ENCODE measurements at regions not wholly inside any gene's neighbourhood (a gene's known extent, or its start where the extent isn't known, plus 50 kb on each side); places are given as distances from the start of the nearest gene placed in this dataset.

- Histone ChIP-seq H3K9ac (ENCODE audit: low read depth in 1 of 2, low read length in 2 of 2) (no peak overlapping the region), H3K4me1 (ENCODE audit: control insufficient read depth in 4 of 4, insufficient read depth in 4 of 4, low read length in 3 of 4) (no peaks in the 10 kb centered on the region), H3K9me3 (ENCODE audit: control insufficient read depth in 4 of 4, low read length in 3 of 4) (no peaks in the 10 kb centered on the region), H3K27ac (ENCODE audit: low read depth in 1 of 2, low read length in 2 of 2) (no peak overlapping the region), H3K36me3 (ENCODE audit: control insufficient read depth in 4 of 4, insufficient read depth in 3 of 4, low read depth in 1 of 4, low read length in 3 of 4) (no peaks in the 10 kb centered on the region), H3K27me3 (ENCODE audit: control insufficient read depth in 4 of 4, insufficient read depth in 4 of 4, low read length in 3 of 4) (no peaks in the 10 kb centered on the region), H3K4me3 (ENCODE audit: low read depth in 1 of 3, low read length in 3 of 3) (no peak overlapping the region)
- WGBS, result 73% methylated on average over 2 of the region's 2 CpGs
- TF ChIP-seq HNF4A (conservative IDR thresholded peaks at IDR 0.05) (no peak), HNF4G (IDR thresholded peaks at IDR 0.05) (no peak), CTCF (IDR thresholded peaks at IDR 0.05; ENCODE audit: low read depth, low read length, missing input control) (no peak), TAF1 (conservative IDR thresholded peaks at IDR 0.05) (no peak), ATF3 (IDR thresholded peaks at IDR 0.05) (no peak), EGR1 (IDR thresholded peaks at IDR 0.05; ENCODE audit: low read depth in 2 of 2) (no peak), NR2F2 (IDR thresholded peaks at IDR 0.05) (no peak), GABPA (IDR thresholded peaks at IDR 0.05 in 1 of 2, conservative IDR thresholded peaks at IDR 0.05 in 1 of 2) (no peak), FOXA2 (IDR thresholded peaks at IDR 0.05) (no peak), YY1 (IDR thresholded peaks at IDR 0.05) (no peak), JUND (IDR thresholded peaks at IDR 0.05) (no peak), RAD21 (IDR thresholded peaks at IDR 0.05) (no peak), ZBTB33 (IDR thresholded peaks at IDR 0.05) (no peak), RXRA (IDR thresholded peaks at IDR 0.05) (no peak)
- no peak for DNase-seq (ENCODE audit: low spot score)
These were observed 311.3 kb downstream of the LMO7 start for GRCh38 chr13:75947448-75947847.

- no peak overlapping the region for H3K4me3 ChIP-seq (ENCODE audit: low read depth in 1 of 3, low read length in 3 of 3)
- no peaks in the 10 kb centered on the region for H3K9me3 ChIP-seq (ENCODE audit: control insufficient read depth in 4 of 4, low read length in 3 of 4)
- WGBS, result 70% methylated on average over 4 of the region's 4 CpGs
- no peaks in the 10 kb centered on the region for H3K4me1 ChIP-seq (ENCODE audit: control insufficient read depth in 4 of 4, insufficient read depth in 4 of 4, low read length in 3 of 4)
- no peak overlapping the region for H3K27ac ChIP-seq (ENCODE audit: low read depth in 1 of 2, low read length in 2 of 2)
- no peak for DNase-seq (ENCODE audit: low spot score)
- H3K27me3 ChIP-seq (ENCODE audit: control insufficient read depth in 4 of 4, insufficient read depth in 4 of 4, low read length in 3 of 4), result no peaks in the 10 kb centered on the region
- TF ChIP-seq YY1 (IDR thresholded peaks at IDR 0.05) (no peak), ATF3 (IDR thresholded peaks at IDR 0.05) (no peak), HNF4G (IDR thresholded peaks at IDR 0.05) (no peak), TAF1 (conservative IDR thresholded peaks at IDR 0.05) (no peak), FOXA2 (IDR thresholded peaks at IDR 0.05) (no peak), HNF4A (conservative IDR thresholded peaks at IDR 0.05) (no peak), SP1 (IDR thresholded peaks at IDR 0.05) (no peak)
- no peak overlapping the region for H3K9ac ChIP-seq (ENCODE audit: low read depth in 1 of 2, low read length in 2 of 2)
- no peaks in the 10 kb centered on the region for H3K36me3 ChIP-seq (ENCODE audit: control insufficient read depth in 4 of 4, insufficient read depth in 3 of 4, low read depth in 1 of 4, low read length in 3 of 4)
These were observed 310.6 kb downstream of the LMO7 start for GRCh38 chr13:75946536-75947284.

Data from liver (tissue), 8 donors.